ENCODE measurements at regions not wholly inside any gene's neighbourhood (a gene's known extent, or its start where the extent isn't known, plus 50 kb on each side); places are given as distances from the start of the nearest gene placed in this dataset.
"Not testable (repeated sequence)": the region's sequence is repeated elsewhere in the genome, so short reads cannot be mapped to it uniquely, and the experiment has no call there.

DNA sequence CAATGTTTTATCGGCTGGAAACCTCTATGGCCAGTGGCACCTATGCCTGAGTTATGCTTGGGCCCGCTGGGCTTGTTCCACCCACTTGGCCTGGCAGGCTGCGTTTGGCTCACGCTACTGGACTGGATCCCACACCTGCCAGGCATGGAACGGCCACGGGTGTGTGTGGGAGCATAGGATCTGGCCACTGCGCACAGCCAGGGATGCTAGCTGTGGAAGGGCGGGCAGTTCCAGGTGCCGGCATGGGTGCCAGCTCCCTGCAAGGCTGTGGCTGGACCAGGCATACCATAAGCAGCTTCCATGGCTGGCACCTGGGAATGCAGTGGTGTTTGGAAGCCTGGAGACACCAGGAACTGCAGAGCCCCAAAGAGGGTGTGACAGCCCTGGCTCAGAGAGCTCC is 1063.9 kb upstream of the ACO1 start:
- no peak overlapping the region for H3K4me3 ChIP-seq (ENCODE audit: low read length)
- TF ChIP-seq, protein P1, sequence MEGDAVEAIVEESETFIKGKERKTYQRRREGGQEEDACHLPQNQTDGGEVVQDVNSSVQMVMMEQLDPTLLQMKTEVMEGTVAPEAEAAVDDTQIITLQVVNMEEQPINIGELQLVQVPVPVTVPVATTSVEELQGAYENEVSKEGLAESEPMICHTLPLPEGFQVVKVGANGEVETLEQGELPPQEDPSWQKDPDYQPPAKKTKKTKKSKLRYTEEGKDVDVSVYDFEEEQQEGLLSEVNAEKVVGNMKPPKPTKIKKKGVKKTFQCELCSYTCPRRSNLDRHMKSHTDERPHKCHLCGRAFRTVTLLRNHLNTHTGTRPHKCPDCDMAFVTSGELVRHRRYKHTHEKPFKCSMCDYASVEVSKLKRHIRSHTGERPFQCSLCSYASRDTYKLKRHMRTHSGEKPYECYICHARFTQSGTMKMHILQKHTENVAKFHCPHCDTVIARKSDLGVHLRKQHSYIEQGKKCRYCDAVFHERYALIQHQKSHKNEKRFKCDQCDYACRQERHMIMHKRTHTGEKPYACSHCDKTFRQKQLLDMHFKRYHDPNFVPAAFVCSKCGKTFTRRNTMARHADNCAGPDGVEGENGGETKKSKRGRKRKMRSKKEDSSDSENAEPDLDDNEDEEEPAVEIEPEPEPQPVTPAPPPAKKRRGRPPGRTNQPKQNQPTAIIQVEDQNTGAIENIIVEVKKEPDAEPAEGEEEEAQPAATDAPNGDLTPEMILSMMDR (conservative IDR thresholded peaks at IDR 0.05; ENCODE audit: low read length): no peak
- DNase-seq (ENCODE audit: low read depth): no peak

DNA sequence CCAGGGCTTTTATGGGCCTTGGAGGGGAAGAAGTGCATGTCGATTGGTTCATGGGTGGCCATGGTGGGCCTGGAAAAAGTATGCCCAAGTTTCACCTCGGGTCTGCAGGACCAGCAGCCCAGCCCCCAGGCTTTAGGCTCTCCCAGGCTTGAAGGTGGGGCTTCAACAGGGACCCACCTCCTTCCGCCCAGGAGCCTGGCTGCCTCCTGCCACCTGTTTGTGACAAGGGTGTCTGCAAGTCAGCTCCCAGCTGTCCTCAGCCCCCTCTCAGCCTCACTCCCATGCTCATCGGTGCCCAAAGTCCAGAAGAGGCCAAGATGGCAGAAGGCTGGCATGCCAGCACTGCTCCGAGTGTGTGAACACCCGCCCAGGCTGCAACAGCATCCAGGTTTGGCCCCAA is 1063.2 kb upstream of the ACO1 start:
- no peak for DNase-seq (ENCODE audit: low read depth)
- H3K4me3 ChIP-seq (ENCODE audit: low read length): no peak overlapping the region
- TF ChIP-seq, protein P1 (conservative IDR thresholded peaks at IDR 0.05; ENCODE audit: low read length): no peak

DNA sequence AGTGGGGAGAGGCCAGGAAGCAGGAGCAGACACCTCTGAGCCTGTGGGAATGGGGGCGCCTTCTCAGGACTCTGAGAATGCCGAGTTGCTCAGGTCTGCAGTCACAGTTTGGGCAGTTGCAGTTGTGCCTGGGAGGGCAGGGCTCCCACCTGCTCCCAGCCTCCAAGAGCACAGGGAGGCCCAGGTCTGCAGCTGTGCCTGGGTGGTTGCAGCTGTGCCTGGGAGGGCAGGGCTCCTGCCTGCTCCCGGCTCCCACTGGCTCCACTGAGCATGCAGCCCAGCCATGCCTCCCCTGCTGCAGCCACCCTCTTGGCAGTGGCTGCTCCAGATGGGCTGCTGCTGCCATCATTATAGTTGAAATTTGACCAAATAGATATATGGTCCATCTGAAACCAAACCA is 1062.8 kb upstream of the ACO1 start:
- no peak for DNase-seq (ENCODE audit: low read depth)
- H3K4me3 ChIP-seq (ENCODE audit: low read length): no peak overlapping the region
- TF ChIP-seq, protein P1 (conservative IDR thresholded peaks at IDR 0.05; ENCODE audit: low read length): no peak

DNA sequence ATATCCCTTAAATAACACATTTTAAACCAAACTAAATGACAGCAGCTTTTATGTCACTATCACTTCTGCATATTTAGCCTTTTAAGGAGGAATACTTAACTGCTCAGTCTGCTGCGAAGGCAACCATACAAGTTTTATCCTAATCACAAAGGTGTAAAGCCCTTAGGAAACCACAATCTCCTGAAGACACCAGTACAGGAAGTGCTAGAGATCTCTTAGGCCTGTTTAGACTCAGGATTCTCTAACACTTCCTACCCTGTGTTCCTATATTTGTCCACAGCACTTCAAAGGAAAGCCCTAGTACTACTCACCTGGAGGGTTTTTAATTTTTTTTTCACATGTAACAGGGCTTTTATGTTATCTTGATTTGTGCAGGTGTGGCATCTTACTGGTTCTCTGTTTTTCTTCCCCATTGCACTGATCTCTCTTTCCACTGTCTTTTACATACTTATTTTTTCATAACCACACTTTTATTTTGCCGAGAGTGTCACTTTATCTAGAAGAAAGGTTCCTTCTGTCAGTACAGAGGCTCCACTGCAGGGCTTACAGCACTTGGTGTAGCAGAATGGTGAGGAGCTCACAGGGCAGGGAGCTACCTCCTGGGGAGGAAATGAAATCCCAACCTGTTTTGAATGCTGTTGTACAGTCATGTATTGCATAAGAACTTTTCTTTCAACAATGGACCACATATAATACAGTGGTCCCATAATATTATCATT is 1060.6 kb upstream of the ACO1 start:
- TF ChIP-seq, protein P1 (conservative IDR thresholded peaks at IDR 0.05; ENCODE audit: low read length): no peak
- H3K4me3 ChIP-seq (ENCODE audit: low read length): no peak overlapping the region
- DNase-seq (ENCODE audit: low read depth): no peak

DNA sequence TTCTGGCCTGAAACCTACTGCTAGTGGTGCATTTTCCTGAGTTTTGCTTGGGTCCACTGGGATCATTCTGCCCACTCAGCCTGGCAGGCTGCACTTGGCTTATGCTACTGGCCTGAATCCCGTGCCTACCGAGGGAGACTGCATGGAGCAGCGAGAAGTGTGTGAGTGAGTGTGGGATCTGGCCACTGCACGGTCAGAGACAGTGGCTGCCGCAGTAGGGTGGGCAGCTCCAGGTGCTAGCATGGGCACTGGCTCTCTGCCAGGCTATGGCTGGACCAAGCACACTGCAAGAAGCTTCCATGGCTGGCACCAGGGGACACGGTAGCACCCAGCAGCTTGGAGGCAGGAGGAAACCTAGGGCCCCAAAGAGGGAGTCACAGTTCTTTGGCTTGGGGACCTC is 1058.7 kb upstream of the ACO1 start:
- TF ChIP-seq, protein P1 (conservative IDR thresholded peaks at IDR 0.05; ENCODE audit: low read length): no peak
- H3K4me3 ChIP-seq (ENCODE audit: low read length): no peak overlapping the region

DNA sequence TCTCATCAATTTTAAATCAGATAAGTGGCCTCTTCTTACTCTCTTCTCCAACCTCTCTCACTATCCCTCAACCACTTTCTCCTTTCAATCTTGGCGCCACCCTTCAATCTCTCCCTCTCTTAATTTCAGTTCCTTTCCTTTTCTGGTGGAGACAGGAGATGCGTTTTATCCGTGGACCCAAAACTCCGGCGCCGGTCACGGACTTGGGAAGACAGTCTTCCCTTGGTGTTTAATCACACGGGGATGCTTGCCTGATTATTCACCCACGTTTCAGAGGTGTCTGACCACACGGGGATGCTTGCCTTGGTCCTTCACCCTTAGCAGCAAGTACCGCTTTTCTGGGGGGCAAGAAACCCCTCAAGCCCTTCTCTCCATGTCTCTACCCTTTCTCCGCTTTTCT is 1057.6 kb upstream of the ACO1 start:
- not testable (repeated sequence) for DNase-seq (ENCODE audit: low read depth); H3K4me3 ChIP-seq (ENCODE audit: low read length)

More for the DNA sequence above, 1058.7 kb upstream of the ACO1 start:
- DNase-seq (ENCODE audit: low read depth): no peak

DNA sequence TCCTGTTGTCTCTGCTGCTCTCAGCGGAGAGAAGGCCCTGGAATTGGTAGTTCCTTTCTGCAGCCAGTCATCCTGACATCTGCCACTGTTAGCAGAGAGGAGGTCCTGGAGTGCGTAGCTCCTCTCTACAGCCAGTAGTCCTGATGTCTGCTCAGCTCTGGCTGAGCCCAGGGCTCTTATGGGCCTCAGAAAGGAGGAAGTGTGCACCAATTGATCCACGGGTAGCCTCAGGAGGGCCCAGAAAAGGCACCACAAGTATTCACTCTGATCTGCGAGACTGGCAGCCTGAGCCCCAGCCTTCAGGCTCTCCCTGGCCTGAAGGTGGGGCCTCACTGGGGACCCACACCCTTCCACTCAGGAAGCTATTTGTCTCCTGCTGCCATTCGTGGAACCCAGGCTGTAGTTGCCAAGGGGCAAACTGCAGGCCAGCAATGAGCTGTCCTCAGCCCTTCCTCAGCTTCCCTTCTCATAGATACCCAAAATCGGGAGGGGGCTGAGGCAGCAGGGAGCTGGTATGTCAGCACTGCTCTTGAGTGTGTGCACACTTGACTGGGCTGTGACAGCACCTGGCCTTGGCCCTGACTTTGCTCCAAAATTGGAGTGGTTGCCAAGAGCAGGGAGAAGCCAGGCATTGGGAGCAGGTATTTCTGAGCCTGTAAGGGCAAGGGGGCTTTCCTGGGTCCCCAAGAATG is 1049.5 kb upstream of the ACO1 start:
- no peak for DNase-seq (ENCODE audit: low read depth)
- TF ChIP-seq, protein P1 (conservative IDR thresholded peaks at IDR 0.05; ENCODE audit: low read length): no peak
- no peak overlapping the region for H3K4me3 ChIP-seq (ENCODE audit: low read length)

All from AG10803 (cell line).